ENCODE measurements at regions not wholly inside any gene's neighbourhood (a gene's known extent, or its start where the extent isn't known, plus 50 kb on each side); places are given as distances from the start of the nearest gene placed in this dataset.

DNA sequence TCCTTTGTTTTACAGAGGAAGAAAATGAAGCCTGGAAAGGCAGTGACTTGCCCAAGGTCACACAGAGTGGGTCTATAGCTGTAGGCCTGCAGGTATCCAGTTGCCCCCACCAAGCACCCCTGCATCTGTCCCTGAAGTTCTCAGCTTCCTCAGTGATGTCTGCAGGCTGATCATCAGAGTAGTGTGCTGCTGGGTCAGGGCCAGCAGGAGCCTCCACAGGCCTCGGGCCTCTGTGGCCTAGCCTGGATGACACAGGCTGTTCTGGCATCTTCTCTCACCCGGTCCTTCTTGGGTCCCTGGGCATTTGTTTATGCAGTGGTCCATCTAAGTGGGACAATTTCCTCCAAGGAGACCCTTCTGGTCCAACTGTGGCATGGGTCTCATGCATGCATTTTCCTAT lies 74.8 kb upstream of the E2F8 start:
- Histone ChIP-seq H3K4me3 (ENCODE audit: control extremely low read depth in 1 of 5, extremely low read depth in 1 of 5, insufficient read depth in 1 of 5, low read depth in 2 of 5, low read length in 4 of 5) (no peak overlapping the region), H3K9me3 (ENCODE audit: control extremely low read depth in 1 of 3, control insufficient read depth in 2 of 3, insufficient read depth in 1 of 3, low read length in 2 of 3) (no peaks in the 10 kb centered on the region), H2AFZ (ENCODE audit: insufficient read depth, low read depth, low read length, poor library complexity, severe bottlenecking) (no peak overlapping the region), H3K36me3 (replicated peaks in 1 of 2; ENCODE audit: control extremely low read depth in 1 of 2, control insufficient read depth in 1 of 2, extremely low read depth in 1 of 2, insufficient read depth in 2 of 2, low read length in 1 of 2) (no peaks in the 10 kb centered on the region), H3K27ac (ENCODE audit: low read length in 2 of 2) (no peak overlapping the region), H3K27me3 (replicated peaks in 1 of 4; ENCODE audit: control extremely low read depth in 1 of 4, control insufficient read depth in 3 of 4, insufficient read depth in 4 of 4, low read length in 3 of 4) (no peaks in the 10 kb centered on the region), H3K4me2 (replicated peaks; ENCODE audit: low read depth, low read length, poor library complexity, severe bottlenecking) (no peak overlapping the region), H3K9ac (ENCODE audit: low read length) (no peak overlapping the region), H3K4me1 (ENCODE audit: control insufficient read depth in 2 of 2, insufficient read depth in 2 of 2, low read length in 2 of 2) (peaks cover 0 to 5% of the 10 kb centered on the region in 2 donors), H4K20me1 (ENCODE audit: control insufficient read depth, insufficient read depth, low read length, poor library complexity, severe bottlenecking) (no peaks in the 10 kb centered on the region), H3K79me2 (ENCODE audit: control insufficient read depth, insufficient read depth, low read length) (no peaks in the 10 kb centered on the region)
- 88% methylated on average over 2 of the region's 2 CpGs for WGBS (ENCODE audit: insufficient coverage)
- TF ChIP-seq, protein P1, sequence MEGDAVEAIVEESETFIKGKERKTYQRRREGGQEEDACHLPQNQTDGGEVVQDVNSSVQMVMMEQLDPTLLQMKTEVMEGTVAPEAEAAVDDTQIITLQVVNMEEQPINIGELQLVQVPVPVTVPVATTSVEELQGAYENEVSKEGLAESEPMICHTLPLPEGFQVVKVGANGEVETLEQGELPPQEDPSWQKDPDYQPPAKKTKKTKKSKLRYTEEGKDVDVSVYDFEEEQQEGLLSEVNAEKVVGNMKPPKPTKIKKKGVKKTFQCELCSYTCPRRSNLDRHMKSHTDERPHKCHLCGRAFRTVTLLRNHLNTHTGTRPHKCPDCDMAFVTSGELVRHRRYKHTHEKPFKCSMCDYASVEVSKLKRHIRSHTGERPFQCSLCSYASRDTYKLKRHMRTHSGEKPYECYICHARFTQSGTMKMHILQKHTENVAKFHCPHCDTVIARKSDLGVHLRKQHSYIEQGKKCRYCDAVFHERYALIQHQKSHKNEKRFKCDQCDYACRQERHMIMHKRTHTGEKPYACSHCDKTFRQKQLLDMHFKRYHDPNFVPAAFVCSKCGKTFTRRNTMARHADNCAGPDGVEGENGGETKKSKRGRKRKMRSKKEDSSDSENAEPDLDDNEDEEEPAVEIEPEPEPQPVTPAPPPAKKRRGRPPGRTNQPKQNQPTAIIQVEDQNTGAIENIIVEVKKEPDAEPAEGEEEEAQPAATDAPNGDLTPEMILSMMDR (IDR thresholded peaks at IDR 0.05) = no peak
- ChIA-PET CTCF (no interaction called here), POLR2A (no interaction called here)
- ATAC-seq (ENCODE audit: low read depth) (no peak), DNase-seq (no peak)
- Mint-ChIP-seq H3K4me3 (no peak overlapping the region), H3K4me1 (peaks cover 7% of the 10 kb centered on the region), H3K27ac (no peak overlapping the region), H3K27me3 (peaks cover 20% of the 10 kb centered on the region), H3K9me3 (ENCODE audit: insufficient read depth) (no peaks in the 10 kb centered on the region)
- intact Hi-C loops (cut with micrococcal nuclease) = no loop called here

DNA sequence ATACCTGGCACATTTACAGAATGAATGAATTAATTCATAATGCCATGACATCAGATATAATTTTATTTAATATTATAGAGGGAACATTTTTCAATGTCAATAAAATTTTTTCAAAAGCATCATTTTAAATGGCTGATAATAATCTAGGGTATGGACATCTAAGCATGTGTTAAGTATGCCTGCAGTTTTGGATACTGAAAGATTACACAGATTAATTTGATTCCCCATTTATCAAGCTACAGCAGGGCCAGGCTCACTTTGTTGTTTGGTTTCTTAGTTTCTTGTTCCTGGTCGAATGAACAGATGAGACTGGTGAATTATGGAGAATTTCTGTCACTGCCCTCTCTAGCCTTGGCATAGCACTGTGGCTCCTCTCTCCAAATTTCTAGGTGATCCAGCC lies 72.4 kb upstream of the E2F8 start:
- no peak overlapping the region for H3K27ac Mint-ChIP-seq
- H3K27me3 Mint-ChIP-seq = peaks cover 15% of the 10 kb centered on the region
- CTCF ChIA-PET = no interaction called here
- no peak overlapping the region for H3K27ac ChIP-seq (ENCODE audit: low read length in 2 of 2)
- H3K27me3 ChIP-seq (replicated peaks in 1 of 4; ENCODE audit: control extremely low read depth in 1 of 4, control insufficient read depth in 3 of 4, insufficient read depth in 4 of 4, low read length in 3 of 4) = no peaks in the 10 kb centered on the region
- H3K9ac ChIP-seq (ENCODE audit: low read length) = no peak overlapping the region
- no peaks in the 10 kb centered on the region for H3K9me3 ChIP-seq (ENCODE audit: control extremely low read depth in 1 of 3, control insufficient read depth in 2 of 3, insufficient read depth in 1 of 3, low read length in 2 of 3)
- H3K4me1 ChIP-seq (ENCODE audit: control insufficient read depth in 2 of 2, insufficient read depth in 2 of 2, low read length in 2 of 2) = peaks cover 0 to 5% of the 10 kb centered on the region in 2 donors
- no peak overlapping the region for H3K4me2 ChIP-seq (replicated peaks; ENCODE audit: low read depth, low read length, poor library complexity, severe bottlenecking)
- no peak for DNase-seq
- intact Hi-C loops (cut with micrococcal nuclease) = no loop called here
- H3K79me2 ChIP-seq (ENCODE audit: control insufficient read depth, insufficient read depth, low read length) = no peaks in the 10 kb centered on the region
- WGBS (ENCODE audit: insufficient coverage) = 54% methylated on average over 1 of the region's 1 CpG
- no peaks in the 10 kb centered on the region for H3K9me3 Mint-ChIP-seq (ENCODE audit: insufficient read depth)
- H2AFZ ChIP-seq (ENCODE audit: insufficient read depth, low read depth, low read length, poor library complexity, severe bottlenecking) = no peak overlapping the region
- H4K20me1 ChIP-seq (ENCODE audit: control insufficient read depth, insufficient read depth, low read length, poor library complexity, severe bottlenecking) = no peaks in the 10 kb centered on the region
- no peak for ATAC-seq (ENCODE audit: low read depth)
- TF ChIP-seq, protein P1 (IDR thresholded peaks at IDR 0.05) = no peak
- TF ChIP-seq EZH2 (IDR thresholded peaks at IDR 0.05; ENCODE audit: borderline replicate concordance, insufficient read depth, low read depth, low read length, poor library complexity, severe bottlenecking) = no peak
- H3K36me3 ChIP-seq (replicated peaks in 1 of 2; ENCODE audit: control extremely low read depth in 1 of 2, control insufficient read depth in 1 of 2, extremely low read depth in 1 of 2, insufficient read depth in 2 of 2, low read length in 1 of 2) = no peaks in the 10 kb centered on the region
- H3K4me3 Mint-ChIP-seq = no peak overlapping the region
- peaks cover 7% of the 10 kb centered on the region for H3K4me1 Mint-ChIP-seq
- H3K4me3 ChIP-seq (ENCODE audit: control extremely low read depth in 1 of 5, extremely low read depth in 1 of 5, insufficient read depth in 1 of 5, low read depth in 2 of 5, low read length in 4 of 5) = no peak overlapping the region
- POLR2A ChIA-PET = no interaction called here

All from B cell (primary cell).